ENCODE measurements at regions not wholly inside any gene's neighbourhood (a gene's known extent, or its start where the extent isn't known, plus 50 kb on each side); places are given as distances from the start of the nearest gene placed in this dataset.

DNA sequence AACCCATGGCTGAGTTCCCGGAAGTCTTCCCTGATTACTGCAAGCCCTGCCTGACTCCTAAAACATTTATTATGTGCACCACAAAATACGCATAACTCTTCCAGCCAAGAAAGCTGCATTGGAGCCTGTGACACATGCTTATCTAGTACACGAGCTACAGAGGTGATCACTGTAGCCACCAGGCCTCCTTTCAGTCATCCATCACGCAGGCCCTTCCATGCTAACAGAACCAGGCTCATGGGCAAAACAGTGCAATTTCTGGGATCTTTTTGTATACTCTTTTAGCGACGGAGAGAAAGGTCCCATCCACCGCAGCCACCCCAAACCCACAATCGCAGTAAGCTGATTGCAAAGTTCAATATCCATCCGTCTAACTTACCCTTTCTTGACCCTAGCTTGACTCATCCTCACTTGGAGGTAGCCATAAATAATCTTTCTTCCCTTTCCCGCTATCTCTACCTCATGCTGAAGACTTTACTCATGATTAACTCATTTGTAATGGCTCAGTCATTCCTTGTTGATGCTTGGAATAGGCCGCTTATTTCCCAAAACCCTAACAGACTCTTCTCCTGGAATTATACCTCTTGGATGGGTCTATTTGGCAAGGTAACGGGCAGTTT lies 1203.5 kb downstream of the TYW1 start (continued):
- TF ChIP-seq, protein P1, sequence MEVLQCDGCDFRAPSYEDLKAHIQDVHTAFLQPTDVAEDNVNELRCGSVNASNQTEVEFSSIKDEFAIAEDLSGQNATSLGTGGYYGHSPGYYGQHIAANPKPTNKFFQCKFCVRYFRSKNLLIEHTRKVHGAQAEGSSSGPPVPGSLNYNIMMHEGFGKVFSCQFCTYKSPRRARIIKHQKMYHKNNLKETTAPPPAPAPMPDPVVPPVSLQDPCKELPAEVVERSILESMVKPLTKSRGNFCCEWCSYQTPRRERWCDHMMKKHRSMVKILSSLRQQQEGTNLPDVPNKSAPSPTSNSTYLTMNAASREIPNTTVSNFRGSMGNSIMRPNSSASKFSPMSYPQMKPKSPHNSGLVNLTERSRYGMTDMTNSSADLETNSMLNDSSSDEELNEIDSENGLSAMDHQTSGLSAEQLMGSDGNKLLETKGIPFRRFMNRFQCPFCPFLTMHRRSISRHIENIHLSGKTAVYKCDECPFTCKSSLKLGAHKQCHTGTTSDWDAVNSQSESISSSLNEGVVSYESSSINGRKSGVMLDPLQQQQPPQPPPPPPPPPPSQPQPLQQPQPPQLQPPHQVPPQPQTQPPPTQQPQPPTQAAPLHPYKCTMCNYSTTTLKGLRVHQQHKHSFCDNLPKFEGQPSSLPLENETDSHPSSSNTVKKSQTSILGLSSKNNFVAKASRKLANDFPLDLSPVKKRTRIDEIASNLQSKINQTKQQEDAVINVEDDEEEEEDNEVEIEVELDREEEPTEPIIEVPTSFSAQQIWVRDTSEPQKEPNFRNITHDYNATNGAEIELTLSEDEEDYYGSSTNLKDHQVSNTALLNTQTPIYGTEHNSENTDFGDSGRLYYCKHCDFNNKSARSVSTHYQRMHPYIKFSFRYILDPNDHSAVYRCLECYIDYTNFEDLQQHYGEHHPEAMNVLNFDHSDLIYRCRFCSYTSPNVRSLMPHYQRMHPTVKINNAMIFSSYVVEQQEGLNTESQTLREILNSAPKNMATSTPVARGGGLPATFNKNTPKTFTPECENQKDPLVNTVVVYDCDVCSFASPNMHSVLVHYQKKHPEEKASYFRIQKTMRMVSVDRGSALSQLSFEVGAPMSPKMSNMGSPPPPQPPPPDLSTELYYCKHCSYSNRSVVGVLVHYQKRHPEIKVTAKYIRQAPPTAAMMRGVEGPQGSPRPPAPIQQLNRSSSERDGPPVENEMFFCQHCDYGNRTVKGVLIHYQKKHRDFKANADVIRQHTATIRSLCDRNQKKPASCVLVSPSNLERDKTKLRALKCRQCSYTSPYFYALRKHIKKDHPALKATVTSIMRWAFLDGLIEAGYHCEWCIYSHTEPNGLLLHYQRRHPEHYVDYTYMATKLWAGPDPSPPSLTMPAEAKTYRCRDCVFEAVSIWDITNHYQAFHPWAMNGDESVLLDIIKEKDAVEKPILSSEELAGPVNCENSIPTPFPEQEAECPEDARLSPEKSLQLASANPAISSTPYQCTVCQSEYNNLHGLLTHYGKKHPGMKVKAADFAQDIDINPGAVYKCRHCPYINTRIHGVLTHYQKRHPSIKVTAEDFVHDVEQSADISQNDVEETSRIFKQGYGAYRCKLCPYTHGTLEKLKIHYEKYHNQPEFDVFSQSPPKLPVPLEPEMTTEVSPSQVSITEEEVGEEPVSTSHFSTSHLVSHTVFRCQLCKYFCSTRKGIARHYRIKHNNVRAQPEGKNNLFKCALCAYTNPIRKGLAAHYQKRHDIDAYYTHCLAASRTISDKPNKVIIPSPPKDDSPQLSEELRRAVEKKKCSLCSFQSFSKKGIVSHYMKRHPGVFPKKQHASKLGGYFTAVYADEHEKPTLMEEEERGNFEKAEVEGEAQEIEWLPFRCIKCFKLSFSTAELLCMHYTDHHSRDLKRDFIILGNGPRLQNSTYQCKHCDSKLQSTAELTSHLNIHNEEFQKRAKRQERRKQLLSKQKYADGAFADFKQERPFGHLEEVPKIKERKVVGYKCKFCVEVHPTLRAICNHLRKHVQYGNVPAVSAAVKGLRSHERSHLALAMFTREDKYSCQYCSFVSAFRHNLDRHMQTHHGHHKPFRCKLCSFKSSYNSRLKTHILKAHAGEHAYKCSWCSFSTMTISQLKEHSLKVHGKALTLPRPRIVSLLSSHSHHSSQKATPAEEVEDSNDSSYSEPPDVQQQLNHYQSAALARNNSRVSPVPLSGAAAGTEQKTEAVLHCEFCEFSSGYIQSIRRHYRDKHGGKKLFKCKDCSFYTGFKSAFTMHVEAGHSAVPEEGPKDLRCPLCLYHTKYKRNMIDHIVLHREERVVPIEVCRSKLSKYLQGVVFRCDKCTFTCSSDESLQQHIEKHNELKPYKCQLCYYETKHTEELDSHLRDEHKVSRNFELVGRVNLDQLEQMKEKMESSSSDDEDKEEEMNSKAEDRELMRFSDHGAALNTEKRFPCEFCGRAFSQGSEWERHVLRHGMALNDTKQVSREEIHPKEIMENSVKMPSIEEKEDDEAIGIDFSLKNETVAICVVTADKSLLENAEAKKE (CRISPR knock-in tag; IDR thresholded peaks at IDR 0.05): no peak

DNA sequence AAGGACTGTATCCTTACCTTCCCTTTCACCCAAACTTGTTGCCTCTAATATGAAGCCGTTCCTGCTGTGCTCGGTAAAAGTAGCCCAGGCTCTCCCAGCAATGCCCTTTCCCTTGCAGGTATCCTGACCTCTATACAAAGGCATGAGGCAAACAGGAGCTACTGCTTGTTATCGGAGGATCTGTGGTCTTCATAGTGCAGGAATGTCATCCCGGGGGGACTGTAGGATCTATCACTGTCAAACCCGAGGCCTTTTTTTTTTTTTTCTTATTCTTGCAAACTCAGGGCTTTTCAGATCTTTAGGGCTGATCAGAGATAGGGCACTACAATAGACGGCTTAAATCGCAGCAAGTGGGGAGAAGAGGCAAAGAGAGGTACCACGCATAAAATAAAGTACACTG lies 1206.6 kb downstream of the TYW1 start:
- DNase-seq (ENCODE audit: low spot score) (no peak), ATAC-seq (no peak)
- Histone ChIP-seq H3F3A (replicated peaks; ENCODE audit: low read depth) (no peaks in the 10 kb centered on the region), H3K79me2 (replicated peaks; ENCODE audit: insufficient read depth) (no peaks in the 10 kb centered on the region), H3K4me2 (no peak overlapping the region), H3K27ac (ENCODE audit: low read depth) (no peak overlapping the region), H3K36me3 (ENCODE audit: insufficient read depth) (no peaks in the 10 kb centered on the region), H3K4me3 (no peak overlapping the region), H3K4me1 (ENCODE audit: insufficient read depth) (no peaks in the 10 kb centered on the region), H4K20me1 (replicated peaks; ENCODE audit: insufficient read depth) (no peaks in the 10 kb centered on the region), H3K27me3 (ENCODE audit: insufficient read depth) (no peaks in the 10 kb centered on the region), H2AFZ (no peak overlapping the region), H3K9me2 (ENCODE audit: insufficient read depth) (no peaks in the 10 kb centered on the region)
- H3K4me3 Mint-ChIP-seq: no peak overlapping the region
- peaks cover 11% of the 10 kb centered on the region for H3K27me3 Mint-ChIP-seq (ENCODE audit: insufficient read depth, low read depth, poor library complexity)
- peaks cover 98% of the 10 kb centered on the region for H3K9me3 Mint-ChIP-seq
- peaks cover 48% of the 10 kb centered on the region for H3K36me3 Mint-ChIP-seq (ENCODE audit: low read depth)
- no peak overlapping the region for H3K27ac Mint-ChIP-seq
- no peaks in the 10 kb centered on the region for H3K4me1 Mint-ChIP-seq
- no peak for TF ChIP-seq ZNF331 (CRISPR knock-in tag; IDR thresholded peaks at IDR 0.05; ENCODE audit: low read depth)
- TF ChIP-seq, protein P2, sequence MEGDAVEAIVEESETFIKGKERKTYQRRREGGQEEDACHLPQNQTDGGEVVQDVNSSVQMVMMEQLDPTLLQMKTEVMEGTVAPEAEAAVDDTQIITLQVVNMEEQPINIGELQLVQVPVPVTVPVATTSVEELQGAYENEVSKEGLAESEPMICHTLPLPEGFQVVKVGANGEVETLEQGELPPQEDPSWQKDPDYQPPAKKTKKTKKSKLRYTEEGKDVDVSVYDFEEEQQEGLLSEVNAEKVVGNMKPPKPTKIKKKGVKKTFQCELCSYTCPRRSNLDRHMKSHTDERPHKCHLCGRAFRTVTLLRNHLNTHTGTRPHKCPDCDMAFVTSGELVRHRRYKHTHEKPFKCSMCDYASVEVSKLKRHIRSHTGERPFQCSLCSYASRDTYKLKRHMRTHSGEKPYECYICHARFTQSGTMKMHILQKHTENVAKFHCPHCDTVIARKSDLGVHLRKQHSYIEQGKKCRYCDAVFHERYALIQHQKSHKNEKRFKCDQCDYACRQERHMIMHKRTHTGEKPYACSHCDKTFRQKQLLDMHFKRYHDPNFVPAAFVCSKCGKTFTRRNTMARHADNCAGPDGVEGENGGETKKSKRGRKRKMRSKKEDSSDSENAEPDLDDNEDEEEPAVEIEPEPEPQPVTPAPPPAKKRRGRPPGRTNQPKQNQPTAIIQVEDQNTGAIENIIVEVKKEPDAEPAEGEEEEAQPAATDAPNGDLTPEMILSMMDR (conservative IDR thresholded peaks at IDR 0.05; ENCODE audit: low read depth in 2 of 2): no peak
- no peak for TF ChIP-seq ZNF114 (CRISPR knock-in tag; IDR thresholded peaks at IDR 0.05)
- no peak for TF ChIP-seq JUNB (IDR thresholded peaks at IDR 0.05; ENCODE audit: unreplicated experiment)
- TF ChIP-seq, protein P1 (CRISPR knock-in tag; IDR thresholded peaks at IDR 0.05): no peak
